HG03175 (cell line): ENCODE measurements at regions not wholly inside any gene's neighbourhood (a gene's known extent, or its start where the extent isn't known, plus 50 kb on each side); places are given as distances from the start of the nearest gene placed in this dataset.

ENCODE experiments used
- ATAC-seq: cut with Tn5 transposase; IDR thresholded peaks from one replicate; pipeline ENCODE4 v1.9.1; 2021; ENCODE audit warnings: mild to moderate bottlenecking, moderate library complexity; ENCODE audit not compliant: unreplicated experiment

- no peak for ATAC-seq
Observed at GRCh38 chr9:99282406-99282805, 60.3 kb downstream of the SEC61B start.

DNA sequence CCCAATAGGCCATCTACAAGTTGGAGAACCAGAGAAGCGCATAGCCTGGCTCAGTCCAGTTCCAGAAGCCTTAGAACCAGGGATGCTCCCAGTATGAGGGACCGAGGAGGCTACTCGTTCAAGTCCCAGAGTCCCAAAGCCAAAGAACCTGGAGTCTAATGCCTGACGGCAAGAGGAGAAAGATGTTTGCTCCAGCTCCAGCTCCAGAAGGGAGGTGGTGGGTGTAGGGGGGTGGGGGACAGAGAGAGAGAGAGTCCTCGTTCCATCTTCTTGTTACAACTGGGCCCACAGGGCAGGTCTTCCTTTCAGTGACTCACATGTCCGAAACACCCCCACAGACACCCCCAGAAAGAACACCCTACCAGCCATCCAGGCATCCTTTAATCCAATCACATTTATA is 63.9 kb downstream of the SEC61B start:
- ATAC-seq, result no peak

- ATAC-seq, result no peak
Observed at GRCh38 chr9:99286536-99286935, 64.5 kb downstream of the SEC61B start.

- ATAC-seq, result no peak
Observed at GRCh38 chr9:99287641-99288040, 65.6 kb downstream of the SEC61B start.

GRCh38 chr9:99288830-99289229 is 66.7 kb downstream of the SEC61B start:
- ATAC-seq, result no peak

GRCh38 chr9:99294850-99295461 is 72.9 kb downstream of the SEC61B start:
- ATAC-seq, result no peak

DNA sequence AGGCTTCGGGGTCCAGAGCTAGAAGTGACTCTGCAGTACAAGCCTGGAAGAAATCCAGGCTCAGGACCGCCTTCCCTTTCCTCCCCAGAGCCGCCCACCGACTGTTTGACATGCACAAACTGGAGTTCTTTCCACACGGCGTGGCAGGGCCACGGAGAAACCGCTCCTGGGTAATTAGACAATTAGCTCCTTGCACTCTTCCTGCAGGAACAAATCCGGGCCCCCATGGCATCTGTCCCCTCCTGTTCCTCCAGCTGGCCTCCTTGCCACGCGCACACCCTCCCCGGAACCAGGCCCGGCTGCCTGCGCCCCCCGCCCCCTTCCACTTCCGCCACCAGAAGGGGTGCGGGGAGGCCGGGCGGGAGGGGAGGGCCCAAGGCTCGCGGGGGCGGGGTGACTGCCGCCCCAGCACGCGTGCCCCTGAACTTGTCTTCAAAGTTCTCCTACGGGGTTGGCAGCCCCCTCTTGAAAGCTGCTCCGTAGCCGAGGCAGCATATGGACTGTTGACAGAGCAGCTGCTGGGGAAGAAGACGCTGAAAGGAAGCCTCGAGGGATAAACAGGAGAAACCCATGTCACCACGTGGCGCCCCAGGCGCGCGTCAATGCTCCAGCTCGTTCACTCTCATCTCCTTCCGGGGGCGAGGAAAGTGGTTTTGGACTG is 74.3 kb downstream of the SEC61B start:
- no peak for ATAC-seq

- no peak for ATAC-seq
Observed at GRCh38 chr9:99298614-99299013, 76.5 kb downstream of the SEC61B start.

GRCh38 chr9:99299211-99300102 is 77.4 kb downstream of the SEC61B start:
- no peak for ATAC-seq

- ATAC-seq, result no peak
Observed at GRCh38 chr9:99300103-99300439, 78.0 kb downstream of the SEC61B start.

DNA sequence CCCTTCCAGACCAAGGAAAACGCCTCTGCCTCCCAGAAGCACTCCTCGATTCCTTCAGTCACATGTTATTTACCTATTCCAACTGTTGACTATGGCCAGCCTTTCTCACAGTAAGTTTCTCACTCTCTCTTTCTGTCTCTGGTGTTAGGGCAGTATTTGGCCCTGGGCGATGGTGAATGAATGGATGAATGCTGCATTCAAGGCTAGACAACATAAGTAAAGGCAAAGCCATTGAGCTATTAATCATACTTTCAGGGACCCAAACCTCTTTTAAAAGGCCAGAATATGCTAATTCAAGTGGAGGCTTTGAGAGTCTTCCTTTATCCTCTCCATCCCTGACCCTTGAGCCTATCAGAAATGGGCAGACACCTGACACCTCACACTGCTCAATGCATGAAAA is 78.5 kb downstream of the SEC61B start:
- ATAC-seq, result no peak

GRCh38 chr9:99303177-99303576 is 81.1 kb downstream of the SEC61B start:
- no peak for ATAC-seq

GRCh38 chr9:99305124-99305523 is 83.0 kb downstream of the SEC61B start:
- ATAC-seq, result no peak

DNA sequence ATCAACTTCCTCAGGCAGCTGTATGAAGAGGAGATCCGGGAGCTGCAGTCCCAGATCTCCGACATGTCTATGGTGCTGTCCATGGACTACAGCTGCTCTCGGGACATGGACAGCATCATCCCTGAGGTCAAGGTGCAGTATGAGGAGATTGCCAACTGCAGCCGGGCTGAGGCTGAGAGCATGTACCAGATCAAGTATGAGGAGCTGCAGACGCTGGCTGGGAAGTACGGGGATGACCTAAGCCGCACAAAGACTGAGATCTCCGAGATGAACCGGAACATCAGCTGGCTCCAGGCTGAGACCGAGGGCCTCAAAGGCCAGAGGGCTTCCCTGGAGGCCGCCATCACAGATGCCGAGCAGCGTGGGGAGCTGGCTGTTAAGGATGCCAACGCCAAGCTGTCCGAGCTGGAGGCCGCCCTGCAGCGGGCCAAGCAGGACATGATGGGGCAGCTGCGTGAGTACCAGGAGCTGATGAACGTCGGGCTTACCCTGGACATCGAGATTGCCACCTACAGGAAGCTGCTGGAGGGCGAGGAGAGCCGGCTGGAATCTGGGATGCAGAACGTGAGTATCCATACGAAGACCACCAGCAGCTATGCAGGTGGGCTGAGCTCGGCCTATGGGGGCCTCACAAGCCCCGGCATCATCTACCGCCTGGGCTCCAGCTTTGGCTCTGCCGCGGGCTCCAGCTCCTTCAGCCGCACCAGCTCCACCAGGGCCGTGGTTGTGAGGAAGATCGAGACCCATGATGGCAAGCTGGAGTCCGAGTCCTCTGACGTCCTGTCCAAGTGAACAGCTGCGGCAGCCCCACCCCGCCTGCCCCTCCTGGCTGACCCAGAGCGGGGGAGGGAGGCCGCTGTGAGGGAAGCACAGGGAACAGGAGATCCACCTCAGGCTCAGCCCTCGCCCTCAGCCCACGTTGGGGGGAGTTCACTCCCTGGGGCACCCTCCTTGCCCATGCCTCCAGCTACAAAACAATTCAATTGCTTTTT is 84.0 kb downstream of the SEC61B start:
- ATAC-seq, result no peak

- no peak for ATAC-seq
Observed at GRCh38 chr9:99307851-99308250, 85.8 kb downstream of the SEC61B start.

DNA sequence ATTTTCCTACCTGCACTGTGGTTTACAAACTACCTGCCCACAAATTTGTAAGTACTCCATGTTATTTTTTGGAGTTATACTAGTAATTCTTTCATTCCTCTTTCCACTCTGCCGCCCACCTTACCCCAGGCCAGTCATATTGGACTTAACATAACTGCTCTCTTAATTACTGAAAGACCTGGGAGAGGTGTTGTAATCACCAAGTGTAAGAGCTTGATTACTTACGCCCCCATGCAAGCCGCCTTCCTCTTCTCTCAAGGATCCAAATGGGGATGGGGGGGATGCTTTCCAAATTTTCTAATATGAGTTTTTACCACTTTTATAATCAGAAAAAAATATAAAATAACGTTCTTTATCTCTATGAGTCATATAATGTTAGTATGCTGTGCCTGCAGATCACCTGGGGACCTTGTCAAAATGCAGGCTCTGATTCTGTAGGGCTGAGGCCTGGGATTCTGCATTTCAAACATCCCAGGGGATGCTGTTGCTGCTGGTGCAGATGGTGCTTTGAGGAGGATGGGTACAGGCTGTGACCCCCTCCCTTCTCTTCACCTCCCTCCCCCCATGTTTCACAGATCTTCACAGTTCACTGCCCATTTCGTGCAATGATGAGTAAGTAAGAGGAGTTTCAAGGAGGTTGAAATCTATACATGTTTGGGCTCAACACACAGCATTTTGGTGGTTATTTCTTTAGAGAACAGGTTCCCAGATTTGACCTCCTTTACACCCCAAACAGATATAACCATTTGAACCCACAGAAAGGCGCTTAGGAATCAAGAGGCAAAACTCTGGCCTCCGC is 87.3 kb downstream of the SEC61B start:
- no peak for ATAC-seq

- no peak for ATAC-seq
Observed at GRCh38 chr9:99312736-99313135, 90.7 kb downstream of the SEC61B start.

- no peak for ATAC-seq
Observed at GRCh38 chr9:99319048-99319447, 97.0 kb downstream of the SEC61B start.

DNA sequence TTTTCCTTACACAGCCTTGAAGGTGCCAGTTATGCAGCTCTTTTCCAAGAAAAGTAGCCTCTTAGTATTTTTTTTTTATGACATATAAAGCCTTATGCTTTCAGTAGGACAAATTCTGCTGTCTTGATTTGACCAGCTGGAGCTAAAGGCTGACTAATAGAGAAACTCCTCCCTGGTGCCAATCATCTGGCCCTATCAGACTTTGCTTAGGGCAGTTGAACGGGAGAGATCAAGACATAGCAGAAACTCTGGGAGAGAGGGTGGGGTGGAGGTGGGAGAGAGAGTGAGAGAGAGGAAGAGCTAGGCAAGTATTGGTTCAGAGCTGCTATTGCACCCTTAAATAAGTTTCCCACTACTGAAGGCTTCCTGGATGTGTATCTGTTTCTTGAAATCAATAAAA is 100.2 kb downstream of the SEC61B start:
- ATAC-seq, result no peak
